HCT116 (cell line): ENCODE measurements at regions not wholly inside any gene's neighbourhood (a gene's known extent, or its start where the extent isn't known, plus 50 kb on each side); places are given as distances from the start of the nearest gene placed in this dataset.

Experiments
- RAD21 ChIP-seq: IDR thresholded peaks from 2 replicates; pipeline ENCODE4 v1.6.1; 2012; ENCODE audit warnings: low read depth, mild to moderate bottlenecking
- SP1 ChIP-seq: IDR thresholded peaks from 2 replicates; pipeline ENCODE4 v1.6.1; 2012; ENCODE audit warnings: low read depth
- TCF7L2 ChIP-seq: IDR thresholded peaks from 2 replicates; pipeline ENCODE4 v1.7.0; 2011; ENCODE audit warnings: borderline replicate concordance, inconsistent platforms; ENCODE audit not compliant: insufficient read depth, insufficient read length; ENCODE audit errors: extremely low read depth
- TF ChIP-seq, protein P1 (sequence below), 3 experiments: fragments of 200-600 bp in 1 of 3; sonication (generic) in 1 of 3; IDR thresholded peaks in 2 of 3; conservative IDR thresholded peaks in 1 of 3; 2 replicates each; pipeline ENCODE4 v1.5.1; 2012 to 2017; ENCODE audit warnings: low read depth in 2 of 3, low read length in 2 of 3, antibody characterized with exemption in 1 of 3, borderline replicate concordance in 1 of 3, control low read depth in 1 of 3, mild to moderate bottlenecking in 1 of 3, mixed read lengths in 1 of 3, mixed run types in 1 of 3, moderate library complexity in 1 of 3; ENCODE audit not compliant: insufficient read depth in 1 of 3

- TF ChIP-seq, protein P1, sequence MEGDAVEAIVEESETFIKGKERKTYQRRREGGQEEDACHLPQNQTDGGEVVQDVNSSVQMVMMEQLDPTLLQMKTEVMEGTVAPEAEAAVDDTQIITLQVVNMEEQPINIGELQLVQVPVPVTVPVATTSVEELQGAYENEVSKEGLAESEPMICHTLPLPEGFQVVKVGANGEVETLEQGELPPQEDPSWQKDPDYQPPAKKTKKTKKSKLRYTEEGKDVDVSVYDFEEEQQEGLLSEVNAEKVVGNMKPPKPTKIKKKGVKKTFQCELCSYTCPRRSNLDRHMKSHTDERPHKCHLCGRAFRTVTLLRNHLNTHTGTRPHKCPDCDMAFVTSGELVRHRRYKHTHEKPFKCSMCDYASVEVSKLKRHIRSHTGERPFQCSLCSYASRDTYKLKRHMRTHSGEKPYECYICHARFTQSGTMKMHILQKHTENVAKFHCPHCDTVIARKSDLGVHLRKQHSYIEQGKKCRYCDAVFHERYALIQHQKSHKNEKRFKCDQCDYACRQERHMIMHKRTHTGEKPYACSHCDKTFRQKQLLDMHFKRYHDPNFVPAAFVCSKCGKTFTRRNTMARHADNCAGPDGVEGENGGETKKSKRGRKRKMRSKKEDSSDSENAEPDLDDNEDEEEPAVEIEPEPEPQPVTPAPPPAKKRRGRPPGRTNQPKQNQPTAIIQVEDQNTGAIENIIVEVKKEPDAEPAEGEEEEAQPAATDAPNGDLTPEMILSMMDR (IDR thresholded peaks at IDR 0.05 in 2 of 3, conservative IDR thresholded peaks at IDR 0.05 in 1 of 3; ENCODE audit: borderline replicate concordance in 1 of 3, insufficient read depth in 1 of 3, low read depth in 2 of 3, low read length in 2 of 3), result no peak
- no peak for TF ChIP-seq TCF7L2
- no peak for TF ChIP-seq RAD21
- no peak for TF ChIP-seq SP1
Measured at GRCh38 chr10:123445261-123445775, 220.8 kb upstream of the GPR26 start.
